Loucy (cell line): ENCODE measurements at regions not wholly inside any gene's neighbourhood (a gene's known extent, or its start where the extent isn't known, plus 50 kb on each side); places are given as distances from the start of the nearest gene placed in this dataset.

Source experiments
- CTCF ChIP-seq: fragments of 200-600 bp; sonication (generic); conservative IDR thresholded peaks from 2 replicates; pipeline ENCODE4 v1.5.1; 2014; ENCODE audit warnings: mild to moderate bottlenecking, antibody characterized with exemption, low read length
- EZH2phosphoT487 ChIP-seq: fragments of 200-600 bp; IDR thresholded peaks from 2 replicates; pipeline ENCODE4 v1.6.1; 2018; ENCODE audit warnings: antibody characterized with exemption, mild to moderate bottlenecking, moderate library complexity, borderline replicate concordance

- TF ChIP-seq CTCF (no peak), EZH2phosphoT487 (no peak)
These were observed 219.7 kb upstream of the STK17B start for GRCh38 chr2:196391149-196391479.
